SHP77 treated with DMSO at 0.1 percent for 48 hours (cell line): ENCODE measurements at regions not wholly inside any gene's neighbourhood (a gene's known extent, or its start where the extent isn't known, plus 50 kb on each side); places are given as distances from the start of the nearest gene placed in this dataset.

Experiments used
- DNase-seq: peaks from one replicate; lab custom pipeline; 2025; lab: John Stamatoyannopoulos, UW

DNA sequence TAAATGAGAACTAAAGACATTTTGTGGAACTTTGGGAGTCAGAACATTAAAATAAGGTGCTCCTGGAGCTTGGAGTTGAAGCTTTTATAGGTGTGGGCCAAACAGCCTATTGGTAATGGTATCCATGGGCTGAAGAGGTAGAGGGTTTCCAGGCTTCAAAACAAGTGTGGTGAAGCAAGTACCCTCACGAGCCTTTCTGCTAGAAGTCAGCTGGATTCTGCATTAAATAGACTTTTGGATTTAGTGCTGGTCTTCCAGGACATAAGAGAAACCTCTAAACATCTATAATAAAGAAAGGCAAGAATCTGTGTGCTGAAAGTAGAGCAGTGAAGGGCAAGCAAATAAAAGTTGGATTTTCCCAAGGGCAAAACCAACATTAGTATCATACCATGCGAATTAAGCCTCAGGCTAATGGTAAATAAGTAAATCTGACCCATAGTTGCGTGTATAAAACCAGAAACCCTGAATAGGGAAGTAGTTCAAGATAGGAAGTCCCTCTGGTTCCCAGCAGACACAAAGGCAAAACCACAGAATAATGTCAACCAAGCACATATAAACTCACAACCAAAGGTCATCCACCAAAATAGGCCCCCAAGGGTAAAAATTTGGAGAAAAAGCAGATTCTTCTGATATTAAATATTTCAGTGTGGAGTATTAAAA, 306.3 kb downstream of the TLE4 start:
- DNase-seq, result no peak

- no peak for DNase-seq
These were observed 296.9 kb downstream of the TLE4 start for GRCh38 chr9:79868567-79869189.

- DNase-seq, result no peak
These were observed 291.4 kb downstream of the TLE4 start for GRCh38 chr9:79862921-79863890.

DNA sequence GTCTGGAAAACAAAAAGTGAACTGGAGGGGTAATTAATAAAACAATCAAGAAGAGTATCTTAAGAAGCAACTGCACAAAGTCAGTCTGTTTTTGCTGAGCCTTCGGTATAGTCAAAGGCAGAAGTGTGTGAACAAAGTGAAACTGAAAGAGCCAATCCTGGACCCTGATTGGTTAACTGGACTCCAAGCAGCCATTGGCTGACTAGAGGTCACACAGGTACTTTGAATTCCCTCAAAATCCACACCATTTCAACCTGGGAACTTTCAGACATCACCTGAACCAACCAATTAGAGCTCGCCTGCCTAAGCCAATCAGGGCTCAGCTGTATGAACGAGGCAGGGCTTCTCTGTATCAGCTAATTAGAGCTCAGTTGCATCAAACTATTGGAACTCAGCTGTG, 286.7 kb downstream of the TLE4 start:
- no peak for DNase-seq

DNA sequence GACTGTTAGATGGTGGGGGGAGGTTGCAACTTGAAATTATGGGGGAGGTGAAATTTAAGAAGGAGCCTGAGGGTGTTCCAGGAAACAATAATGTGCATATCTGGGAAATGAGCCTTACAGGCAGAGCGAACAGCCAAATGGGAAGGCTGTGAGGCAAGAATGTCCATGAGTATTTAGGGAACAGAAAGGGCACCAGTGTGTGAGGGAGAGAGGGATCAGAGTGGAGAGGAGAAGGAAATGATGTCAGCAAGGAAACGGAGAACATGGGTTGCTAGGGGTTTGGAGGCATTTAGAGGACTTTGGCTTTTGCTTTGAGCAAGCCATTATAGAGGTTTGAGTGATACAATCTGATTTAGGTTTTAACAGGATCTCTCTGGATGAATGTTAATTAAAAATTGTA, 285.4 kb downstream of the TLE4 start:
- DNase-seq, result no peak

GRCh38 chr9:79847074-79847473, 275.3 kb downstream of the TLE4 start:
- DNase-seq, result no peak

GRCh38 chr9:79829566-79830302, 258.0 kb downstream of the TLE4 start:
- no peak for DNase-seq

- no peak for DNase-seq
These were observed 252.5 kb downstream of the TLE4 start for GRCh38 chr9:79824265-79824664.

- DNase-seq, result no peak
These were observed 245.8 kb downstream of the TLE4 start for GRCh38 chr9:79817438-79818004.

- no peak for DNase-seq
These were observed 241.5 kb downstream of the TLE4 start for GRCh38 chr9:79813258-79813638.

DNA sequence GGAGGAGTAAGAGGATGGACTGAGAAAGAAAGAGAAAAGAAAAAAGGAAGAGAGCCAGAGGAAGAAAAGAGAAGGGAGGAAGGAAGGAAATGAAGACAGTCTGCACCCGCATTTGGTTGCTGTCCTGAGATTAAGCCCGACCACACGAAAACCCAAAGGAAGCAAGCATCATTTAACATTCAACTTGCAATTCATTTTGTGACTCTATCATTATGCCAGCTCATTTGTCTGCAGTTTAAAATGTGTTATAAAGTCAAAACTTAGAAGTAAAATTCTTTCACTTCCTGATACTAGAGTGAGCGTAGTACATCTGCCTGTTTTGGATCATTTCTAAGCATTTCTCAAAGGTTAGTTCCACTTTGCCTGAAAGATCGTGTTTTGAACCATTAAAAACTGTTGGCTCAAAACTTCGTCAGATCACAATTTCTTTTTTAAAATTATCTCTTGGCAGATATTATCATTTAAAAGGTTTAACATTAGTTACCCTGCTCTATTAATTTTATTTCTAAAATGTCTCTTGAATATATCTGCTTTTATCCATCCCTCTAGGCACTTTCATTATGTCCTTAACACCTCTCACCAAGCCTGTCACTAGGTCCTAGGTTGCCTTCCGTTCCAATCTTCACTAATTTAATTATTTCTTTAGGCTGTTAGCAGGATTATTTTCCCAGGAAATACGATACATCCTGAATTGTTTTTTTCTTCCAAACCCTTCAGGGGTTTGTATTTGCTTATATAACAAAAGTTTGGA, 240.9 kb downstream of the TLE4 start:
- DNase-seq, result no peak

GRCh38 chr9:79812099-79812498, 240.3 kb downstream of the TLE4 start:
- DNase-seq, result no peak

GRCh38 chr9:79809931-79810330, 238.2 kb downstream of the TLE4 start:
- DNase-seq, result no peak

DNA sequence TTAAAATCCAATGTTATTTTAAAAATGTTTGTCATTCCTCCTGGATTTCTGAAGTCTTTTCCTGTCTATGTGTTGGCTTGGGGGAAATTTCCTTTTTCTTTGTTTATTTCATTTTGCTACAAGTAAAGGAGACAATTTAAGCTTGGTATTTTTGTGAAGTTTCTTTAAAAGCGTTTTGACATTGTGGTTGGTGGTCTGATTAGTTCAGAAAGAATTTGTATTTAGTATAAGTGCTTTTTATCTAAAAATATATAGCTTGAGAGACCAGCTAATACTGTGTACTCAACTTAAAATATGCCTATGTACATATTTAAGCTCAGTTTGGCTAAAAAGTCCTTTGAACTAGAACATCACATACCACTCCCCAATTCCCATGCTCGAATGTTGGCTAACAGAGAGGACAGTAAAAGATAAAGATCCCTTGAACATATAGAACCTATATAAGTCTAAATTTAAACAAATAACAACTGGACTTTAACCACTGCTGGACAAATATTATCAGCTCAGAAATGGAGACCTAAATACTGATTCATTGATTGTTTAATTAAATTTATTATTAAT, 237.6 kb downstream of the TLE4 start:
- no peak for DNase-seq

GRCh38 chr9:79807971-79808370, 236.2 kb downstream of the TLE4 start:
- no peak for DNase-seq

DNA sequence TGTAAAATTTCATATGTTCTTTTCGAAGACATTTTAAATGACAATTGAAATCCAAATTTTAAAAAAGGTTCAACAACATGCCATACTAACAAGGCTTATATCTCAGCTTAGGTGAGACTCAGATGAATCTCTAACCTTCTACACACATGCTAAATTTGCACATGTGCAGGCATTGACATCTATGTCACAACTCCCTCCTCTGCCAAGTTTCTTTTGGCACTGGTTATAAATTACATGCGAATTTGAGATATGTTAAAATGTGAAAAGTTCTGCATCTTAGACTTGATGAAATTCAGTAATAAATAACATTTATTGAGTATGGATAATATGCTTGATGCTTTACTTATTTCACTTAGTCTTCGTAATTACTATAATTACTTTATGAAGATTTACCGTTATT, 234.3 kb downstream of the TLE4 start:
- DNase-seq, result no peak

- no peak for DNase-seq
These were observed 229.7 kb downstream of the TLE4 start for GRCh38 chr9:79801459-79801858.

GRCh38 chr9:79800578-79800977, 228.8 kb downstream of the TLE4 start:
- no peak for DNase-seq

DNA sequence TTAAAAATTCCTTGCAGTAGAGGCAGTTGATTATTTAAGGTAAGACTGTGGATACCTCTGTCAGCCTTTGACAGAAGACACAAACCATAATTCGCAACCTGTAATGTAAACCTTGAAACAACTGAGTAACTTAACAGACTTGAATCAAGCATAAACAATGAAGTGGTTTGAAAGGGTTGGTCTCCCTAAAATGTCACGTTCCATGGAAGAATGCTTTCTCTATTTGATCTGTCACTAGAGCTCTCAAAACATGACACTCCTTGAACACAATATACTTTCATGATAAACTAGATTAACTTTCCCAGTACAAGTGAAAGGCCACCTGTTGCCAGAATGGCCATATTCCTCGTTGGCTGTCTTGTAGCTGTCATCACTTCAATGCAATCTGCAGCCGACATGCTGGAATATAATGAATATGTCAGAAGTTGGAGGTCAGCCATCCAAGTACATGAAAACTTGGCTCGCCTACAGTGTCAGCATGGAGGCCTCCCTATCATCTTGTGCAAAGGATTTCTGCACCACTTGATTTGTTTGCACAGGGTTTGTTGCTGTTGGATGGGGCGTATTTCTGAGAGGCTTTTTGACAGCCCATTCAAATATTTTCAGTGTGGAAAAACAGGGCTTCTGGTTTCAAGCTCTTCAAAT, 228.0 kb downstream of the TLE4 start:
- DNase-seq, result no peak

- DNase-seq, result no peak
These were observed 226.7 kb downstream of the TLE4 start for GRCh38 chr9:79798450-79798849.
